ENCODE measurements at regions not wholly inside any gene's neighbourhood (a gene's known extent, or its start where the extent isn't known, plus 50 kb on each side); places are given as distances from the start of the nearest gene placed in this dataset.

DNA sequence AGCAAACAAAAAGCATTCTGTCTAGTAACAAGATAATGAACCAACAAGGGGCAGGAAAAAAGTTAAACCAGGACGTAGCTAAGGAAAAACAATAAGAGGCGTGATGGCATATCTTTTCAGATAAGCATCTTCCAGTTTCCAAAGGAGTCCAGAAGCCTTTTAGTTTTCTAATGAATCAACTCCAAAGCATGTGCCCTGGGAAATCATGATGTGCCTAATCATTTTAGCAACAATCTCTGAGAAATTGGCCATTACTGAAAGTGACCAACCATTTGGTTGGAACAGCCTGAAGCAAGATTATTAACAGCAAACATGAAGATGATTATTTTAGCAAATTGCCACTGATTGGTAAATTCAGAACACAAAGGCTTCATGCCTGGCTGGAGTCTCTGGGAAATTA lies 440.9 kb upstream of the MAF start:
- TF ChIP-seq EZH2phosphoT487 (IDR thresholded peaks at IDR 0.05; ENCODE audit: borderline replicate concordance): no peak
- no peak for TF ChIP-seq CTCF (conservative IDR thresholded peaks at IDR 0.05; ENCODE audit: low read length)
- Histone ChIP-seq H3K4me3 (ENCODE audit: low read length, poor library complexity, severe bottlenecking) (no peak overlapping the region), H3K79me2 (ENCODE audit: insufficient read depth, low read length) (no peaks in the 10 kb centered on the region), H4K20me1 (ENCODE audit: insufficient read depth, low read length, poor library complexity, severe bottlenecking) (no peaks in the 10 kb centered on the region), H3K4me1 (ENCODE audit: insufficient read depth, low read length, poor library complexity, severe bottlenecking) (no peaks in the 10 kb centered on the region), H3K4me2 (ENCODE audit: low read depth, low read length, poor library complexity, severe bottlenecking) (no peak overlapping the region), H3K9me3 (ENCODE audit: insufficient read depth, low read depth, low read length) (no peaks in the 10 kb centered on the region), H3K36me3 (ENCODE audit: insufficient read depth, low read length) (no peaks in the 10 kb centered on the region), H3K27me3 (ENCODE audit: insufficient read depth, low read length, poor library complexity, severe bottlenecking) (peaks cover 6% of the 10 kb centered on the region), H2AFZ (ENCODE audit: low read length) (no peak overlapping the region), H3K9ac (ENCODE audit: low read depth, low read length, poor library complexity, severe bottlenecking) (no peak overlapping the region), H3K9me2 (replicated peaks; ENCODE audit: low read depth, low read length) (no peaks in the 10 kb centered on the region), H3F3A (ENCODE audit: low read depth) (no peaks in the 10 kb centered on the region)

DNA sequence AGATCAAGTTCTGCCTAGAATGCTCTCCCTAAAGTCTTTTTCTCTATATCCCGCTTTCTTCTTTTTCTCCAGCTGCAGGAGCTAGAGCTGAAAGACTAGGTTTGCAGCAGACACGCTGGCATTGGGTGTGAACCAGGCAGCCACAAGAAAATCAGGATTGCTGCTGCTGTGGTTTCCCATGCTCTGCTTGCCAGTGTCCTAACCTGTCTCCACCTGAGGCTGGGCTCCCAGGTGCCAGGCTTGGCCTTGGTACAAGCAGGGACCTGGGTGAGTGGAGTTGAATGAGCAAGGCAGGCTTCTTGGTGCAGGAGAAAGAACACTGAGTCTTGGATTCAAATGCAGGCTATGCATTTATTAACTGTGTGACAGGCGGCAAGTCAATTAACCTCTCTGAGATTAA lies 440.3 kb upstream of the MAF start:
- H3K36me3 ChIP-seq (ENCODE audit: insufficient read depth, low read length): no peaks in the 10 kb centered on the region
- no peaks in the 10 kb centered on the region for H3K9me2 ChIP-seq (replicated peaks; ENCODE audit: low read depth, low read length)
- no peak overlapping the region for H3K4me3 ChIP-seq (ENCODE audit: low read length, poor library complexity, severe bottlenecking)
- H3K4me2 ChIP-seq (ENCODE audit: low read depth, low read length, poor library complexity, severe bottlenecking): no peak overlapping the region
- no peak overlapping the region for H3K9ac ChIP-seq (ENCODE audit: low read depth, low read length, poor library complexity, severe bottlenecking)
- H3K9me3 ChIP-seq (ENCODE audit: insufficient read depth, low read depth, low read length): no peaks in the 10 kb centered on the region
- TF ChIP-seq CTCF (conservative IDR thresholded peaks at IDR 0.05; ENCODE audit: low read length) (no peak), EZH2phosphoT487 (IDR thresholded peaks at IDR 0.05; ENCODE audit: borderline replicate concordance) (no peak)
- no peaks in the 10 kb centered on the region for H3K4me1 ChIP-seq (ENCODE audit: insufficient read depth, low read length, poor library complexity, severe bottlenecking)
- H2AFZ ChIP-seq (ENCODE audit: low read length): no peak overlapping the region
- H3K27me3 ChIP-seq (ENCODE audit: insufficient read depth, low read length, poor library complexity, severe bottlenecking): peaks cover 6% of the 10 kb centered on the region
- no peaks in the 10 kb centered on the region for H4K20me1 ChIP-seq (ENCODE audit: insufficient read depth, low read length, poor library complexity, severe bottlenecking)
- H3K79me2 ChIP-seq (ENCODE audit: insufficient read depth, low read length): no peaks in the 10 kb centered on the region
- no peaks in the 10 kb centered on the region for H3F3A ChIP-seq (ENCODE audit: low read depth)

DNA sequence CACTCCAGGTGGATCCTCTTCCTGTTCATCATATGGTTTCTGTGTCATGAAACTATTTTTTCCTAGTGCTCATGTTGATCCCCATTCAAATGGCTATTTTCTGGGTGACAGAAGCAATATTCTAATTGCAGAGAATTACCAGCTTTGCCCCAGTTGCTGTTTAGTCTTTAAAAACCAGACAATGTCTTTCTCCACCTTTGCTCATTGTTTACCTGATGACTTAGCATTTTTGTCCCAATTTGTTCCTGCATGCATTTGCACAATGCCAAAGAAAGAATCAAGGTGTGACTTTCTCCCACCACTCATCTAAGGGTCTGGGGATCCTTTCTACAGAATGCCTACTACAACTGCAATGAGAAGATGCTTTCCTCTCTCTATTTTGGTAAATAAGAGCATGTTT lies 439.9 kb upstream of the MAF start:
- no peak overlapping the region for H3K4me3 ChIP-seq (ENCODE audit: low read length, poor library complexity, severe bottlenecking)
- no peak overlapping the region for H2AFZ ChIP-seq (ENCODE audit: low read length)
- H3K36me3 ChIP-seq (ENCODE audit: insufficient read depth, low read length): no peaks in the 10 kb centered on the region
- TF ChIP-seq EZH2phosphoT487 (IDR thresholded peaks at IDR 0.05; ENCODE audit: borderline replicate concordance): no peak
- no peak for TF ChIP-seq CTCF (conservative IDR thresholded peaks at IDR 0.05; ENCODE audit: low read length)
- H3K9me2 ChIP-seq (replicated peaks; ENCODE audit: low read depth, low read length): no peaks in the 10 kb centered on the region
- no peak overlapping the region for H3K9ac ChIP-seq (ENCODE audit: low read depth, low read length, poor library complexity, severe bottlenecking)
- H3K9me3 ChIP-seq (ENCODE audit: insufficient read depth, low read depth, low read length): no peaks in the 10 kb centered on the region
- peaks cover 6% of the 10 kb centered on the region for H3K27me3 ChIP-seq (ENCODE audit: insufficient read depth, low read length, poor library complexity, severe bottlenecking)
- no peaks in the 10 kb centered on the region for H3K4me1 ChIP-seq (ENCODE audit: insufficient read depth, low read length, poor library complexity, severe bottlenecking)
- H3K79me2 ChIP-seq (ENCODE audit: insufficient read depth, low read length): no peaks in the 10 kb centered on the region
- no peaks in the 10 kb centered on the region for H4K20me1 ChIP-seq (ENCODE audit: insufficient read depth, low read length, poor library complexity, severe bottlenecking)
- H3F3A ChIP-seq (ENCODE audit: low read depth): no peaks in the 10 kb centered on the region
- H3K4me2 ChIP-seq (ENCODE audit: low read depth, low read length, poor library complexity, severe bottlenecking): no peak overlapping the region
